ENCODE measurements at regions not wholly inside any gene's neighbourhood (a gene's known extent, or its start where the extent isn't known, plus 50 kb on each side); places are given as distances from the start of the nearest gene placed in this dataset.
A peak's percentile ranks its signal among the peaks of the same experiment; 100 is the strongest.
"Not testable (repeated sequence)": the region's sequence is repeated elsewhere in the genome, so short reads cannot be mapped to it uniquely, and the experiment has no call there.

DNA sequence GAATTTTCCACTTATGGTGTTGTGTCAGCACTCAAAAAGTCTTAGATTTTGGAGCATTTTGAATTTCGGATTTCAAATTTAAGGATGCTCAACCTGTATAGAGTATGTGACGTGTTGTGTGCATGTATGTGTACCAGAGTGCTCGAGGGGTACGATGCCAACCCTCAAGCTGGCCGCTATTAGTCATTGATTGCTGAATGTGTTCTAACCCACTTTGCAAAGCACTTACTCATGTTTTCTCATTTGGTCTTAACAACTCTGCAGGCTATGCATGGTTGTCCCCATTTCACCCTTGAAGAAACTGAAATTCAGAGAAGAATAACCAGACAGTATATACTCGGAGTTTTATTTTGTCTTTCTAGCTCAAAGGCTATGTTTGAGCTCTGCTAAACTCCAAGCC, 196.4 kb upstream of the TENM4 start:
- Mint-ChIP-seq H3K27ac (no peak overlapping the region), H3K4me3 (no peak overlapping the region), H3K4me1 (ENCODE audit: low read depth) (no peaks in the 10 kb centered on the region), H3K9me3 (no peaks in the 10 kb centered on the region), H3K27me3 (ENCODE audit: low read depth) (no peaks in the 10 kb centered on the region), H3K36me3 (ENCODE audit: low read depth) (no peaks in the 10 kb centered on the region)

DNA sequence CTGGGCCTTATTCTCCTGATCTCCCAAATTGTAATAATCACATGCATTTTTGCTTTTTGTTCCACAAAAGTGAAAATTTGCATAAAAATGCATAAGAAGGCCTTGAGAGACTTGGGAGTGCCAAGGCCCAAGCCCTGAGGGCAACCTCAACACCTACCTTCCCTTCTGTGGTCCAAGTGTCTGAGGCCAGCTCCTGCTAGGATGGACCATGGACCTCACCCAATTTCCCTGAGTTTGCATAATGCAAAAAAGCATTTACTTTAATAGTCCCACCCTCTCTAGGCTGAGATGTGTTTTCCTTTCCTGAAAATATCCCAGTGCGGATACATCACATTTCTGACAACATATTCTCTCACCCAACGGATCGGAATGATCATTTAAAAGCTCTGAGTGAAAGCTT, 194.1 kb upstream of the TENM4 start:
- H3K27me3 Mint-ChIP-seq (ENCODE audit: low read depth): no peaks in the 10 kb centered on the region
- no peak overlapping the region for H3K4me3 Mint-ChIP-seq
- no peaks in the 10 kb centered on the region for H3K4me1 Mint-ChIP-seq (ENCODE audit: low read depth)
- no peak overlapping the region for H3K27ac Mint-ChIP-seq
- H3K36me3 Mint-ChIP-seq (ENCODE audit: low read depth): no peaks in the 10 kb centered on the region
- no peaks in the 10 kb centered on the region for H3K9me3 Mint-ChIP-seq

DNA sequence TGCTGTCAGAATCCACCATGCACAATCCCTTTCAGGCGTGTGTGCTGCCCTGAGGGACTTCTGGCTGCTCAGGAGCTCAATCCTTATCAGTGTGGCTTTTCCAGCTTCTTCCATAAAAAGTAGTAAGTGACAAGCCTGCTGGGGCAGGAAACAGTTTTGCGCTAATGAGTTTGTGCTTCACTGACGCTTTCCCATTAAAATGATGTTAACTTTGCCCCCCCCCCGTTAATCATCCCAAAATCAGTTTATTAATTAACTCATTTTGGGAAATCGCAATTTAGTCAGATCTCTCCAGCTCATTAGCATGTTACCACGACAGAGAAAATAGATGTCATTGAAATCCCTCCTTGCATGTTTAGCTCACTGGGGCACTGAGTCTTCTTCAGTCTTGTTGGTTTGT, 186.5 kb upstream of the TENM4 start:
- no peak overlapping the region for H3K27ac Mint-ChIP-seq
- H3K27me3 Mint-ChIP-seq (ENCODE audit: low read depth): no peaks in the 10 kb centered on the region
- H3K4me1 Mint-ChIP-seq (ENCODE audit: low read depth): peaks cover 7% of the 10 kb centered on the region
- no peak overlapping the region for H3K4me3 Mint-ChIP-seq
- no peaks in the 10 kb centered on the region for H3K36me3 Mint-ChIP-seq (ENCODE audit: low read depth)
- no peaks in the 10 kb centered on the region for H3K9me3 Mint-ChIP-seq

DNA sequence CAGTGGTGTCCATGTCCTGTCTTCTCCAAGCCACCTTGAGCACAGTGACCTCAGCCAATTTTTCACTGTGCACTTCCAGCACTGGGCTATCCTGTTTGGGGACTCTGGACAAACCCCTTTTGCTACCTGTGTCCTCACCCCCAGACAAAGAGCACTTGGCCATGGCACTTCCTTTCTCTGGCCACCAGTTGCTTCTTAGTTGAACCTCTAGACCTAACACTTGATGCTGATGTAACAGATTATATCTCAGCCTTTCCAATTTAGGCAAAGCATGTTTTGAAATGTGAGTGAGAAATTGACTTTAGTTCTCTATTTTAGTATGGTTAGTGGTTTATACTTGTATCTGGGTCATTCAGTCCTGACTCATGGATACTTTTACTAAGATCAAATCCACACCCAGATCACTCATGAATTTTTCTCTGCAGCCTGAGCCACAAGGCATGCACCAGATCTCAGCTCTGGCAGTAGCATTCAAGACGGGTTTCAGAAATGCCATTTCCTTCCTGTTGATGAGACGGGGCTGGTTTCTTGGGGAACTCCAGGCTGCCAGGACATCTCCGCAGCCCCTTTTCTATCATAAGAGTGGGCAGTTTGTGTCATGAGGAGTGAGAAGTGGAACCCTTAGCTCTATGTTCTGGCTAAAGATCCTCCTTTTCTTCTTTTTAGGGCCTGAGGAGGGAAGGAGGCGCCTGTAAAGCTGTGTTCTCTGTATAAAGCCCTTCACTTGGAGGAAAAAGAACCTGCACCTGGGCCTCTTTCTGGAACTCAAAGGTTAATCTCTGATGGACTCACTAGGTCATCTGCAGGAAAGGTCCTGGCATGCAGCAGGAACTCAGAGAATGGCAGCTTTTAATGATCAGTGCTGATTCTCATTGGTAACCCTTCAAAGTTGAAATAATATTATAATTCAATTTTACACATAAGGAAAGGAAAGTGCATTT, 185.6 kb upstream of the TENM4 start:
- H3K36me3 Mint-ChIP-seq (ENCODE audit: low read depth): no peaks in the 10 kb centered on the region
- no peaks in the 10 kb centered on the region for H3K9me3 Mint-ChIP-seq
- no peaks in the 10 kb centered on the region for H3K27me3 Mint-ChIP-seq (ENCODE audit: low read depth)
- no peak overlapping the region for H3K4me3 Mint-ChIP-seq
- H3K27ac Mint-ChIP-seq: peak overlapping the region; percentile 62
- peaks cover 7% of the 10 kb centered on the region for H3K4me1 Mint-ChIP-seq (ENCODE audit: low read depth)

DNA sequence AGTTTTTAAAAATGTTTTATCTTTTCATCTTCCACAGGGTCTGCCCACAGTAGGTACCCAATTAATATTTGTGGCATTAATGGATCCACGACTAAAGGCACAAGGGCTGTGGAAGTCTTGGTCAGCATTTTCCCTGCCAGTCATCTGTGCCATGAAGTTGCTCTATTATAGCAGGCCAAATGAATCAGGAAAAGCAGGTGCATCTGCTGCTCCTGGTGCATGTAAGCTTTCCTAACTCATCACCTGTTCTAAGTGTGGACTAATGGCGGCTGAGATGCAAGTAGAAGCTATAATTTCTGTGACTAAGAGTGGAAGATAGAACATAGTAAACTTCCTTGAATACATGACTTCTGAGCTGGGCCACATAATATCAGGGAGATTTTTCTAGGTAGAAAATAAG, 182.5 kb upstream of the TENM4 start:
- no peaks in the 10 kb centered on the region for H3K9me3 Mint-ChIP-seq
- no peak overlapping the region for H3K27ac Mint-ChIP-seq
- peaks cover 7% of the 10 kb centered on the region for H3K4me1 Mint-ChIP-seq (ENCODE audit: low read depth)
- H3K36me3 Mint-ChIP-seq (ENCODE audit: low read depth): no peaks in the 10 kb centered on the region
- no peak overlapping the region for H3K4me3 Mint-ChIP-seq
- H3K27me3 Mint-ChIP-seq (ENCODE audit: low read depth): no peaks in the 10 kb centered on the region

DNA sequence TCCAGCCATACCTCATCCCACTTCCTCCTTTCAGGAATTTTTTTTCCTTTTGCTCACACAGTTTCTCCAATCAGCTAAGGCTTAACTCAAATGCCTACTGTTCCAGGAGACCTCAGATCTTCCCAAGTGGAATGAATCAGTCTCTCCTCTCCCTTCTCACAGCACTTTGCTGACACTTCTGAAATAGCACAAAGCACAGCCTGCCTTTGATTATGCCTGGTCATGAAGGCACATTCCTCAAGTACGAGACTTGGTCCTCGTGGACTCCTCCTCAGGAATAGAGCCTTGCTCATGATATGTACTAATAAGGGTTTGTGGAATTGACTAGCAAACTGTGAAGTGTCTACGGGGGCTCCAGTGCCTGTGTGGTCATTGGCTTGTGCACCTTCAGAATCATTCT, 176.7 kb upstream of the TENM4 start:
- no peaks in the 10 kb centered on the region for H3K4me1 Mint-ChIP-seq (ENCODE audit: low read depth)
- no peak overlapping the region for H3K27ac Mint-ChIP-seq
- no peaks in the 10 kb centered on the region for H3K36me3 Mint-ChIP-seq (ENCODE audit: low read depth)
- no peaks in the 10 kb centered on the region for H3K9me3 Mint-ChIP-seq
- H3K4me3 Mint-ChIP-seq: no peak overlapping the region
- no peaks in the 10 kb centered on the region for H3K27me3 Mint-ChIP-seq (ENCODE audit: low read depth)

DNA sequence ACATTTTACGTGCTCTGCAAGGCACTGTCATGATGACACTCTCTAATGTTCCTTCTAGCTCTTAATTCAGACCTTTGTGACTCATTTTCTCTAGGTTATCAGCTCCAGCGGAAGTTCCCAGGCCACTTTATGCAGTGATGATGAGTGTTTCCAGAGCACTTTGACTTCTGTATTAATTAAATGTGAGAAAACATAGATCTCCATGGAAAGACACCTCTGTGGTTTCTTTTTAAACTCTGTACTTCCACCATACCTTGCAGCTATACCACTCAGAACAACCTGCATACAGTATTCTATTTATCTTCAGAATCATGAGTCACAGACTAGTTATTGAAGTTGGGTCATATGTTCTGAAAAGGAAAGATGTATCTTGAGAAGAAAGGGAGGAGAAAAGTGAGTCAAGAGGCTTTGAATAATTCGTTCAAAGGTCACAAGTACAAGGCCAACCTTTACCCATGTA, 175.6 kb upstream of the TENM4 start:
- H3K27ac Mint-ChIP-seq: no peak overlapping the region
- H3K4me3 Mint-ChIP-seq: no peak overlapping the region
- no peaks in the 10 kb centered on the region for H3K36me3 Mint-ChIP-seq (ENCODE audit: low read depth)
- no peaks in the 10 kb centered on the region for H3K9me3 Mint-ChIP-seq
- no peaks in the 10 kb centered on the region for H3K4me1 Mint-ChIP-seq (ENCODE audit: low read depth)
- no peaks in the 10 kb centered on the region for H3K27me3 Mint-ChIP-seq (ENCODE audit: low read depth)

DNA sequence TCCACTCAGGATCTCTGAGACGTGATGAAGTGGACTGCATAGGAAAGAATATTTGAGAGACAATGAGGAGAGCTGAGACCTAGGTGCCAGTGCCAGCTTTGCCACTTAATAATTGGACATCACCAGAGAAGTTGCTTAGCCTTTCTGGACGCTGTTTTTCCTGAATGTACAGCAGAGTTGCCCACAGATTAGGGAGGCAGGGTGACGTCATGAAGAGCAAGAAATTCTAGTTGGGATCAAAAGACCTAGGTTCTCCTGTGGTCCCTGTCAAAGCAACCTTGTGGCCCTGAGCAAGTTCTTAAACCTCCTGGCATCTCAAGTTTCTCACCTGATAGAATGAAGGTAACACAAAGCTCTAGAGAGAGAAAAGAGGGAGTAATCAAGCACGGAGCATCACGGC, 174.6 kb upstream of the TENM4 start:
- H3K27me3 Mint-ChIP-seq (ENCODE audit: low read depth): no peaks in the 10 kb centered on the region
- H3K27ac Mint-ChIP-seq: no peak overlapping the region
- H3K36me3 Mint-ChIP-seq (ENCODE audit: low read depth): no peaks in the 10 kb centered on the region
- no peaks in the 10 kb centered on the region for H3K9me3 Mint-ChIP-seq
- no peaks in the 10 kb centered on the region for H3K4me1 Mint-ChIP-seq (ENCODE audit: low read depth)
- H3K4me3 Mint-ChIP-seq: no peak overlapping the region

DNA sequence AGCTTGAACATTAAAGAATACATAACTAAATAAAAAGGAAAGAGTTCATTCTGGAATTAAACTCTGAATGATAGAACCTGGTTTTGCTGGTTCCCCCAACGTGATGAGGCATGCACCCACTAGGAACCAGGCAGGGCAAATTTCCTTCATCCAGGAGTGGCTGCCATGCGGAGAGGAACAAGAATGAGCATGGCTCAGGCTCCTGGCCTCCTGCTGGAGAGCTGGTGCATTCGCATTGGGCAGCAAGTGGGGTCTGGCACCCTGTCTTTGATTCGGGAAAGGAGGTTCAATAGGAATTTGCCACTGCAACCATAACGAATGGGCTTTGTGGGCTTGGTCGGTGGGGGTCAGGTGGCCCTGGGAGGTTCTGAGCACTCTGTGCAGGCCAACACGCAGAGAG, 169.8 kb upstream of the TENM4 start:
- Mint-ChIP-seq H3K4me3 (no peak overlapping the region), H3K9me3 (peaks cover 5% of the 10 kb centered on the region), H3K27ac (no peak overlapping the region), H3K36me3 (ENCODE audit: low read depth) (no peaks in the 10 kb centered on the region), H3K4me1 (ENCODE audit: low read depth) (no peaks in the 10 kb centered on the region), H3K27me3 (ENCODE audit: low read depth) (no peaks in the 10 kb centered on the region)

DNA sequence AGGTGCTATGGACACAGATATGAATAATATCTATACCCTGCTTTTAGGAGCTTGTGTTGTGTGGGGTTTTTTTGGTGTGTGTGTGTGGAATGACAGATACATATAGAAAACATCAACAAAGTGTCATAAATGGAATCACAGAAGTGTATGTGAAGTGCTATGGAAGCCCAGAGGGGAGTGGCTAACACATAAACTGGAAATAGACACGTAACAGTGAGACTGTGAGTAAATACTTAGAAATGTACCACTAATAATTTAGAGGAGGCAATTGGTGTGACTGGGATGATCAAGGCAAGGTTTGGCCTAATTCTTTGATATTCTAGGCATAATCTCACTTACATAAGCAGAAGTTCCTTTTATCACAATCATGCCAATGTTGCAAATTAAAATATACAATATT, 169.3 kb upstream of the TENM4 start:
- Mint-ChIP-seq H3K4me1 (ENCODE audit: low read depth) (no peaks in the 10 kb centered on the region), H3K27ac (no peak overlapping the region), H3K9me3 (peaks cover 5% of the 10 kb centered on the region), H3K27me3 (ENCODE audit: low read depth) (no peaks in the 10 kb centered on the region), H3K4me3 (no peak overlapping the region), H3K36me3 (ENCODE audit: low read depth) (no peaks in the 10 kb centered on the region)

DNA sequence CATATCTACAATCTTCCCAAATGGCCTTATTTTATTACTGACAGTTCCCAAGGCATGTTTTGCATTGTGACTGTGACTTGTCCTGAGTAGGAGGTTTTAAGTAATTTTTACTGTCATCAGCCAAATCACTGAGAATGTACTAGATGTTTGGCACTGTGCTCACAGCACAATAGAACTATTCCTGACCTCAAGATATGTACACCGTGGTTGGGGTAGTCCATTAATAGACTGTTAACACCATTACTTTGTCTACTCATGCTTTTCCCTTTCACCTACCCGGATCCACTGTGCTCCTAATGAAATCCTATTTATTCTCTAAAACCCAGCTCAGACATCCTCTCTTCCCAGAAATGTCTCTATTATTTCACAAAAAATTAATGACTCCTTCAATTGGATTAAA, 168.7 kb upstream of the TENM4 start:
- H3K27ac Mint-ChIP-seq: no peak overlapping the region
- peaks cover 5% of the 10 kb centered on the region for H3K9me3 Mint-ChIP-seq
- H3K27me3 Mint-ChIP-seq (ENCODE audit: low read depth): no peaks in the 10 kb centered on the region
- no peaks in the 10 kb centered on the region for H3K4me1 Mint-ChIP-seq (ENCODE audit: low read depth)
- H3K36me3 Mint-ChIP-seq (ENCODE audit: low read depth): no peaks in the 10 kb centered on the region
- H3K4me3 Mint-ChIP-seq: no peak overlapping the region

DNA sequence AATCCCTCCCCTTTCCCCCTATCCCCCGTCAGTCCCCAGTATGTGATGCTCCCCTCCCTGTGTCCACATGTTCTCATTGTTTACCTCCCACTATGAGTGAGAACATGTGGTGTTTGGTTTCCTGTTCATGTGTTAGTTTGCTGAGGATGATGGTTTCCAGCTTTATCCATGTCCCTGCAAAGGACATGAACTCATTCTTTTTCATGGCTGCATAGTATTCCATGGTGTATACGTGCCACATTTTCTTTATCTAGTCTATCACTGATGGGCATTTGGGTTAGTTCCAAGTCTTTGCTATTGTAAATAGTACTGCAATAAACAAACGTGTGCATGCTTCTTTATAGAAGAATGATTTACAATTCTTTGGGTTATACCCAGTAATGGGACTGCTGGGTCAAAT, 165.6 kb upstream of the TENM4 start:
- H3K36me3 Mint-ChIP-seq (ENCODE audit: low read depth); H3K27ac Mint-ChIP-seq; H3K27me3 Mint-ChIP-seq (ENCODE audit: low read depth); H3K4me3 Mint-ChIP-seq; H3K9me3 Mint-ChIP-seq; H3K4me1 Mint-ChIP-seq (ENCODE audit: low read depth): not testable (repeated sequence)

DNA sequence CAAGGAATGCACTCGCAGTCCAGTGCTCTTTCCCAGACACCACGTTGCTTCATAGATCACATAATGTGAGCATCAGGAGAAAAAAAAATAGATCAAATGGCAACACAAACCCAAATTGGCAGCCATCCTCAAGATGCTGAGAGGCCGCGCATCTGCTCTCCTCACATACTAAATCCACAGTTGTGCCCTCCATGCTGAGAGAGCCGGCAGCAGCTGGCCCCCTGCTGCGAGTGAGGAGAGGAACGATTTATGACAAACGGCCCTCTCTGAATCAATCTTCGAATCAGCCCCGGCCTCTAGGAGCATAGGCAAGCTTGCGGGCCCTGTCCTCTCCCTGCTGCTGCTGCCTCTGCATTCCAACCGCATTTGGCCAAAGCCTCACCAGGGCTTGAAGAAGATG, 159.9 kb upstream of the TENM4 start:
- Mint-ChIP-seq H3K4me1 (ENCODE audit: low read depth) (no peaks in the 10 kb centered on the region), H3K9me3 (peaks cover 7% of the 10 kb centered on the region), H3K27ac (no peak overlapping the region), H3K4me3 (no peak overlapping the region), H3K36me3 (ENCODE audit: low read depth) (no peaks in the 10 kb centered on the region), H3K27me3 (ENCODE audit: low read depth) (no peaks in the 10 kb centered on the region)

DNA sequence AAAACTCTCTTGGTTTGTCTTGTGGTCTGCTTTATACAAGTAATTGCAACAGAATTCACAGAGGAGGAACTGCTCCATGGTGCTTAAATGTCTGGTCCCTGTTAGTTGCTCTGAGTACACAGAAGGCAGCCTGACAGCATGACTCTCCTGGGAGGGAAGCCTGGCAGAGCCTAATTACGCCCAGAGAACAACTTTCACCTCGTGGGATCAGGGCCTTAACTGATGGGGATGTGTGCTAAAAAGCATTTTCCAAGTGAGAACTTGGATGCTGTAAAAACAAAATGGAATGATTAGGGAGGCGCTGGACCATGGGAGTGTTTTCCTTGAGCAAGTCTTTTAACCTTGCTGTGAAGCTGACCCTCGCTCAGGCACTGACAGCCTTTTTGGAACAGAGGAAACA, 154.0 kb upstream of the TENM4 start:
- Mint-ChIP-seq H3K9me3 (peaks cover 16% of the 10 kb centered on the region), H3K4me1 (ENCODE audit: low read depth) (no peaks in the 10 kb centered on the region), H3K27me3 (ENCODE audit: low read depth) (no peaks in the 10 kb centered on the region), H3K4me3 (no peak overlapping the region), H3K36me3 (ENCODE audit: low read depth) (no peaks in the 10 kb centered on the region), H3K27ac (no peak overlapping the region)

DNA sequence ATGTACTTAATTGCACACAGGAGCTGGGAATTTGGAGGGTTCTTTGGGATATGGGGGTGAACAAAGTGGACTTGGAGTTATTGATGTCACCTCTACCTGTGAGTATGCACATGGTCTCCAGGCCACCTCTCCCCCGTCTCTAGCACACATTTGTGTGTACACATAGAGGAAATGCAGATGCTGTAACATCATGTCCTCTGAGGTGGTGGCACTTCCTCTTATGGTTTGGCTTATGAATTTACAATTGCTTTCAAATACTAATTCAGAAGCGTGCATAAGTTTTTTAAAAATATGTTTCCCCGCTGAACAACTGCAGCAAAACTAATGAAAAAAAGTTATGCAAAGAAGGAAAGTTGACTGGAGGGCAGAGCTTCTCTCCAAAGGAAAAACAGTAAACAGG, 152.0 kb upstream of the TENM4 start:
- no peaks in the 10 kb centered on the region for H3K4me1 Mint-ChIP-seq (ENCODE audit: low read depth)
- no peaks in the 10 kb centered on the region for H3K27me3 Mint-ChIP-seq (ENCODE audit: low read depth)
- peaks cover 14% of the 10 kb centered on the region for H3K9me3 Mint-ChIP-seq
- H3K4me3 Mint-ChIP-seq: no peak overlapping the region
- no peak overlapping the region for H3K27ac Mint-ChIP-seq
- no peaks in the 10 kb centered on the region for H3K36me3 Mint-ChIP-seq (ENCODE audit: low read depth)
